Activated naive CD4-positive, alpha-beta T cell treated with anti-CD3 and anti-CD28 coated beads, Interleukin-2, amount 50 U/mL, for 24 hours (primary cell): ENCODE measurements at regions not wholly inside any gene's neighbourhood (a gene's known extent, or its start where the extent isn't known, plus 50 kb on each side); places are given as distances from the start of the nearest gene placed in this dataset.
A peak's percentile ranks its signal among the peaks of the same experiment; 100 is the strongest.

Experiments
- H3K27ac Mint-ChIP-seq: one replicate; pipeline ENCODE4 v1.8.0; 2021; ENCODE audit warnings: mild to moderate bottlenecking, mixed read lengths
- H3K27me3 Mint-ChIP-seq: one replicate; pipeline ENCODE4 v1.8.0; 2021; ENCODE audit warnings: mixed read lengths
- H3K36me3 Mint-ChIP-seq: one replicate; pipeline ENCODE4 v1.8.0; 2021; ENCODE audit warnings: mixed read lengths
- H3K4me1 Mint-ChIP-seq: one replicate; pipeline ENCODE4 v1.8.0; 2021; ENCODE audit warnings: mixed read lengths
- H3K4me3 Mint-ChIP-seq: one replicate; pipeline ENCODE4 v1.8.0; 2021; ENCODE audit warnings: mild to moderate bottlenecking, mixed read lengths
- H3K9me3 Mint-ChIP-seq: one replicate; pipeline ENCODE4 v1.8.0; 2021; ENCODE audit warnings: mixed read lengths

DNA sequence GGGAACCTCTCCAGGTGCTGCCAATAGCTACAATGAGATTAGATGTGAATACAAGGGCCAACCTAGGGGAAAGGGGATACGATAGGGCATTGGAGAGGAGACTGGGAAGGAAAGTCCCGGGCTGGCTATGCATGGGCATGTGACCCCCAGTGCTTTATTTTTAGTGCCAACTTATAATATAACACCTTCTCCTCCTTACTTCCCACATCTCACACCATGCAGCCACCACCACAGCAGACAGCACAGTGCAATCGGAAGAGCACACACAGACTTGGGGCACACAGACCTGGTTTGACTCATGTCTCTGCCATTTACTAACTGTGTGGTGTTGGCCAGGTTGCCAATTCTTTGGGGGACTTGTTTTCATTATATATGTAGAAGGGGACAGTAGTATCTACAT, 85.4 kb downstream of the TOMM20 start:
- no peak overlapping the region for H3K4me3 Mint-ChIP-seq
- H3K27ac Mint-ChIP-seq: no peak overlapping the region
- peaks cover 2% of the 10 kb centered on the region for H3K36me3 Mint-ChIP-seq
- peaks cover 4% of the 10 kb centered on the region for H3K9me3 Mint-ChIP-seq
- H3K27me3 Mint-ChIP-seq: no peaks in the 10 kb centered on the region
- H3K4me1 Mint-ChIP-seq: peaks cover 20% of the 10 kb centered on the region

DNA sequence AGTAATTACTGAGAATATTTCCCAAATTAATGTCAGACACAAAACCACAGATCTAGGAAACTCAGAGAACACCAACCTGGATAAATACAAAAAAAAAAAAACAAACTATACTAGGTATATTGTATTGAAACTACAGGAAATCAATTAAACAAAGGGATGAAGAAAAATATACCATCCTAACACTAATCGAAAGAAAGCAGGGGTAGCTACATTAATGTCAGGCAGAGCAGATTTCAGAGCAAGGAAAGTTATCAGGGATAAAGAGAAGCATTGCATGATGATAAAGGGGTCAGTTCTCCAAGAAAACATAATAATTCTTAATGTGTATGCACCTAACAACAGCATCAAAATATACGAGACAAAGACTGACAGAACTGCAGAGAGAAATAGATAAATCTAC, 89.9 kb downstream of the TOMM20 start:
- Mint-ChIP-seq H3K4me1 (peaks cover 7% of the 10 kb centered on the region), H3K36me3 (peaks cover 4% of the 10 kb centered on the region), H3K27me3 (no peaks in the 10 kb centered on the region), H3K9me3 (peaks cover 9% of the 10 kb centered on the region), H3K27ac (no peak overlapping the region), H3K4me3 (no peak overlapping the region)

DNA sequence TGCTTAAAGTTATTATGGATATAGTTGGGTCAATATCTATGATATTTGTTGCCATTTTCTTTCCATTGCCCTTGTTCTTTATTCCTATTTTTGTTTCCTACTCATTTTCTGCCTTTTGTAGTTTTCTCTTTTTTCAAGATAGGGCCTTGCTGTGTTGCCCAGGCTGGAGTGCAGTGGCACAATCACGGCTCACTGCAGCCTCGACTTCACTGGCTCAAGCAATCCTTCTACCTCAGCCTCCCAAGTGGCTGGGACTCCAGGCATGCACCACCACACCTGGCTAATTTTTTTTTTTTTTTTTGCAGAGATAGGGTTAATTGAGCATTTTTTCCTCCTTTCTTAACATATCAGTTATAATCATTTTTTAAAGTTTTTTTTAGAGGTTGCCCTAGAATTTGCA, 92.7 kb downstream of the TOMM20 start:
- peaks cover 4% of the 10 kb centered on the region for H3K36me3 Mint-ChIP-seq
- no peak overlapping the region for H3K27ac Mint-ChIP-seq
- peaks cover 9% of the 10 kb centered on the region for H3K9me3 Mint-ChIP-seq
- H3K4me3 Mint-ChIP-seq: no peak overlapping the region
- H3K4me1 Mint-ChIP-seq: peaks cover 6% of the 10 kb centered on the region
- H3K27me3 Mint-ChIP-seq: no peaks in the 10 kb centered on the region

DNA sequence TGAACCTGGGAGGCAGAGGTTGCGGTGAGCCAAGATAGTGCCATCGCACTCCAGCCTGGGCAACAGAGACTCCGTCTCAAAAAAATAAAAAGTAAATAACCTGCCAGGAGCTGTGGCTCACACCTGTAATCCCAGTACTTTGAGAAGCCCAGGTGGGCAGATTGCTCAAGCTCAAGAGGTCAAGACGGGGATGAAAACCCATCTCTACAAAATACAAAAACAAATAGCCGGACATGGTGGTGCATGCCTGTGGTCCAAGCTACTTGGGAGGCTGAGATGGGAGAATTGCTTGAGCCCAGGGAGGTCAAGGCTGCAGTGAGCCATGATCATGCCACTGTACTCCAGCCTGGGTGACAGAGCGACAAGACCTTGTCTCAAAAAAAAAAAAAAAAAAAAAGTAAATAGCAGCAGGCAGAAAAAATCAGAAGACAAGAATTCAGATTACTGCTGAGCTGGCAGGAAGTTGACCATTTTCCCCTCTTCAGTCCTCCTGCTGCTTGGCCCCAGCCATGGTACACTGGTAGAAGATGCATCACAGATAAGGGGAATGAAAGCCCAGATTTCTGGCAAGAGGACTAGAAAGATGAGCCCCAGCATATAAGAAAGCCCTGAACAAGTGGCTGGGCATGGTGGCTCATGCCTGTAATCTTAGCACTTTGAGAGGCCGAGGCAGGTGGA, 97.6 kb downstream of the TOMM20 start:
- Mint-ChIP-seq H3K27me3 (no peaks in the 10 kb centered on the region), H3K36me3 (peaks cover 2% of the 10 kb centered on the region), H3K9me3 (no peaks in the 10 kb centered on the region), H3K4me3 (no peak overlapping the region), H3K4me1 (peaks cover 3% of the 10 kb centered on the region), H3K27ac (no peak overlapping the region)

DNA sequence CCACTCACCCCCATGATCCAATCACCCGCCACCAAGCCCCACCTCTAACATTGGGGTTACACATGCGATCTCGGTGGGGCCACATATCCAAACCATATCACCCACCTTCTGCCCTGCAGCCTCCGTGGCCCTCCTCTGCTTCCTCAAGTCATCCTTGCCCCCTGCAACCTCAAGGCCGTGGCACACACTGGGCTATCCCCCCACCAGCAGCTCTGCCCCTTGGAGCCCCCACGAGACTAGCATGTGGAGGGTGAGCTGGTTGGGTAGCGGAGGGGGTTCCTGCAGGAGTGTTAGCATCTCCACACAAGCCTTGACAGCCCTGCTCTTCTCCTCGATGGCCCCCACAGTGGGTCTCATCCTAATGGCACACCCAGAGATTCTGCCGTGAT, 100.8 kb downstream of the TOMM20 start:
- H3K36me3 Mint-ChIP-seq: peaks cover 2% of the 10 kb centered on the region
- no peak overlapping the region for H3K4me3 Mint-ChIP-seq
- peaks cover 3% of the 10 kb centered on the region for H3K4me1 Mint-ChIP-seq
- H3K9me3 Mint-ChIP-seq: no peaks in the 10 kb centered on the region
- H3K27me3 Mint-ChIP-seq: no peaks in the 10 kb centered on the region
- H3K27ac Mint-ChIP-seq: no peak overlapping the region

DNA sequence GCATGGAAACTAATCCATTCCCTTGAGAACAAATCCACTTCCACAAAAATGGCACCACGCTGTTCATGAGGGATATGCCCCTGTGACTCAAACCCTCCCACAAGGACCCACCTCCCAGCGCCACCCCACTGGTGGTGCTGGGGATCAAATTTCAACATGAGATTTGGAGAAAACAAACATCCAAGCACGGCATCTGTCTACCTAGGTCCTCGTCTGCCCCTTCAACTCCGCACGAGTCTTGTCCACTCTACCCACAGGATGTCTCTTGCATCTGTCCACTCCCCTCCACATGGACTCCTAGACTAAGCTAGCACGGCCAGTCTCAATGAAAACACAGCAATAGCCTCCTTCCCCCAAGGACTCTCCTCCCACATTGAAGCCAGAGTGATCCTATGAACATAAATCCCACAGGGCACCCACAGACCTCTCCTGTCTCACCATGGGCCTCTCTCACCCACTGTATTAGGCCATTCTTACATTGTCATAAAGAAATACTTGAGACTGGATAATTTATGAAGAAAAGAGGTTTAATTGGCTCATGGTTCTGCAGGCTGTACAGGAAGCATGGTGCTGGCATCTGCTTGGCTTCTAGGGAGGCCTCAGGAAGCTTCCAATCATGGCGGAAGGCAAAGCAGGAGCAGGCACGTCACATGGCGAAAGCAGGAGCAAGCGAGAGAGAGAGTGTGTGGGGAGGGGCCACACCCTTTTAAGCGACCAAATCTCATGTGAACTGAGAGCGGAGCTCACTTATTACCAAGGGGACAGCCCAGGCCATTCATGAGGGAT, 101.4 kb downstream of the TOMM20 start:
- peaks cover 6% of the 10 kb centered on the region for H3K4me1 Mint-ChIP-seq
- peak overlapping the region; percentile 32 for H3K27ac Mint-ChIP-seq
- no peak overlapping the region for H3K4me3 Mint-ChIP-seq
- peaks cover 2% of the 10 kb centered on the region for H3K36me3 Mint-ChIP-seq
- no peaks in the 10 kb centered on the region for H3K9me3 Mint-ChIP-seq
- H3K27me3 Mint-ChIP-seq: no peaks in the 10 kb centered on the region

DNA sequence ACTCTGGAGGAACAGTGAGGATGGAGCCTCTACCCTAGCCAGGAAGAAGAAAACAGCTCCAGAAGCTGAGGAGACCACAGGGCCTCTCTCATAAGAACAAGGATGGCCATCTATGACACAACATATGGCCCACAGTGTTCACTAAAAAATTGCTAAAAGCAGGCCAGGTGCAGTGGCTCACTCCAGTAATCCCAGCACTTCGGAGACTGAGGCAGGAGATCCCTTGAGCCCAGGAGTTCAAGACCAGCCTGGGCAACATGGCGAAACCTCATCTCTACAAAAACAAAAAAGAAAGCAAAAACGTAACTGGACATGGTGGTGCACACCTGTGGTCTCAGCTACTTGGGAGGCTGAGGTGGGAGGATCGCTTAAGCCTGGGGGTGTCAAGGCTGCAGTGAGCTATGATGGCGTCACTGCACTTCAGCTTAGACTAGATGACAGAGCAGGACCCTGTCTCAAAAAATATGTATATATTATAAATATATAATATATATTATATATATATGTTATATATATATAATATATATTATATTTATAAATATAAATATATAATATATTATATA, 103.1 kb downstream of the TOMM20 start:
- H3K9me3 Mint-ChIP-seq: no peaks in the 10 kb centered on the region
- H3K4me3 Mint-ChIP-seq: no peak overlapping the region
- H3K27me3 Mint-ChIP-seq: no peaks in the 10 kb centered on the region
- peaks cover 2% of the 10 kb centered on the region for H3K36me3 Mint-ChIP-seq
- H3K27ac Mint-ChIP-seq: no peak overlapping the region
- H3K4me1 Mint-ChIP-seq: peaks cover 9% of the 10 kb centered on the region

DNA sequence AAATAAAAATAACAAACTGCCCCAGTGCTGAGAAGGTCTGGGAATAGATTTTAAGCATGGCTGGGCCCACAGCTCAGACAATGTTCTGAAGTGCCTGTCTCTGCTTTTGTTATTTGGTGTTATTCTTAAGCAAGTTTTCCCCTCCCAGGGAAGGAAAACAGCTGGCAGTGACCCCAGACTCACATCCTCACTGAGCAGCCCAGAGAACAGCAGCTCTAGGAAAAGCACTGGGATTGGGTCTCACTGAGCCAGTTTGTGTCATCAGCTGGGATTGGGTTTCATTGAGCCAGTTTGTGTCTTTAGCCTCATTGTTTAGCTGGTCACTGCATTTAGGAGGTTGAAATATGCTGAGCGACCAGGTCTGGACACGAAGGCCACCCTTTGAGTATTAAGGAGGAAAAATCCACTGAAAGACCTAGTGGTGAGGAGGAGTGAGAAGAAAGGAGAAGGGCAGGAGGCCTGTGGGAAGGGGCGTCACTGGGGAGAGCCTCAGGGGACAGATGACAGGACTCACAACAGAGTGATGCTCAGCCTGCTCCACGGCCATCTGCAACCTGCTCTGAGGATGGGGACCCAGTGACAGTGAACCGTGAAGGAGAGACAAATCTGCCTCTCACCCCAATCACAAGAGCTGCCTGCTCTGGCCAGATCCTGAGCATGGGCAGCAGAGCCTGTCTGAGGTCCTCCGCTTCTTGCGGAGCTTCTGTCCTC, 103.8 kb downstream of the TOMM20 start:
- no peaks in the 10 kb centered on the region for H3K9me3 Mint-ChIP-seq
- H3K4me3 Mint-ChIP-seq: no peak overlapping the region
- peaks cover 2% of the 10 kb centered on the region for H3K36me3 Mint-ChIP-seq
- H3K27ac Mint-ChIP-seq: no peak overlapping the region
- no peaks in the 10 kb centered on the region for H3K27me3 Mint-ChIP-seq
- H3K4me1 Mint-ChIP-seq: peaks cover 9% of the 10 kb centered on the region

DNA sequence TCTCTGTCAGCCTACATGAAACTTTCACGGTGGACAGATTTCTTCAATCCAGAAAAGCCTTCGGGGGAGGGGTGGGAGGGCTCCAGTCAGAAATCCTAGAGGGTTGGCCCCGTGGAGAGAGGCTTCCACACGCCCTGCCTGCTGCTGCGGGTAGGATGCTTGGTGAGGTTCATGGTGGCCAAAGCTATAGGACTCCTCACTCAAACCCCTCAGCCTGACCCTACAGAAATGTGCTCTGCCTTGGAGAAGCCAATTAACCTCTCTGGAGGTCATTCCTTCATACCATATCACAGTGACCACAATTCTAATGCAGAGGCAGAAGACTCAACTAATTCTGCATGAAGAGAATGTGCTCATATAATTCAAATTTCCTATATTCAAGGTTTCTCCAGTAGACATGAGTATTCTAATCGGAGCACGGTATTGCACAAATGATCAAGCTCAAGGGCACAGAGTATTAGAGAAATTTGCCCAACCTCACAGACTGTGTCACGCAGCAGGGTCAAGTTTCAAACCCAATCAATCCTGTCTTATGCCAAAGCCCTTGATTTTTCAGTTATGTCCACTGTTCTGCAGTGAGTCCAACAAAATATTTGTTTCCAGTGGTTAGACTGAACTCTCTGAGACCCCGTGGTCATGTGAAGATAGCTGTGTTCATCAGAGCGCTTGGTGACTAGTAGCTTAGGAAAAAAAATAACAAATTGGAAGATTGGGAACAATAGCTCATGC, 104.8 kb downstream of the TOMM20 start:
- H3K9me3 Mint-ChIP-seq: no peaks in the 10 kb centered on the region
- H3K27ac Mint-ChIP-seq: no peak overlapping the region
- H3K4me3 Mint-ChIP-seq: no peak overlapping the region
- peaks cover 19% of the 10 kb centered on the region for H3K4me1 Mint-ChIP-seq
- no peaks in the 10 kb centered on the region for H3K27me3 Mint-ChIP-seq
- H3K36me3 Mint-ChIP-seq: peaks cover 2% of the 10 kb centered on the region

DNA sequence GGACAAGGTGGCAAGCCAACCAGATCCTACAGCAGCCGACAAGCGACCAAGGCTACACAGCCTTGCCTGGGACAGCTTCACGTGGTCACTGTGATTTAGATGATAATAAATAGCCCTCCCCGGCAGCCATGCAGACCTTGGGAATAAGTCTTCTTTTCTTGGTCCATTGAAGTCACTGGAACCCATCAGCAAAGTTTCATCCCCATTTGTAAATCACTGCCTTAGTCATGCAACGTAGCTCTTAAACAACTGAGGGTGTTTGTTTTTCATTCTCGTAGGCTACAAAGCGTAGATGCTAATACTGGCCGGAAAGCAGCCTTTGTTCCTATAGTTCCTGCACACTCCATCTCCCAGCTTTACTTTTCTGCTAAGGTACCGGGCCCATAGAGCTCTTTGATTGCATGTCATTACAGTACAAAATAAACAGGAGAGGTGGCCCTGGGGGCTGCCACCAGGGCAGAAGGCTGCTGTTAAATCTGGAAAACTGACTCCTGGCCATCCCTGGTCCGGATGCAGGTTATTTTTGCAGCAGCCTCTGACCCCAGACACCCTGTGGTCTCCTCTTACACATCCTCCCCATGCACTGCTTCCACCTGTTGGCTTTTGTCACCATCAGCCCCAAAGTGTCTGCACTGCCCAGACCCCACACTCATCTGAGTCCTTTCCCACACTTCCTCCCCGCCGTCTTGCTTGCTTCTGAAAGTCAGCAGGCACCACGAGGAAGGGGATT, 105.5 kb downstream of the TOMM20 start:
- no peaks in the 10 kb centered on the region for H3K27me3 Mint-ChIP-seq
- no peak overlapping the region for H3K27ac Mint-ChIP-seq
- H3K4me3 Mint-ChIP-seq: no peak overlapping the region
- H3K36me3 Mint-ChIP-seq: peaks cover 5% of the 10 kb centered on the region
- peaks cover 4% of the 10 kb centered on the region for H3K9me3 Mint-ChIP-seq
- peaks cover 27% of the 10 kb centered on the region for H3K4me1 Mint-ChIP-seq

DNA sequence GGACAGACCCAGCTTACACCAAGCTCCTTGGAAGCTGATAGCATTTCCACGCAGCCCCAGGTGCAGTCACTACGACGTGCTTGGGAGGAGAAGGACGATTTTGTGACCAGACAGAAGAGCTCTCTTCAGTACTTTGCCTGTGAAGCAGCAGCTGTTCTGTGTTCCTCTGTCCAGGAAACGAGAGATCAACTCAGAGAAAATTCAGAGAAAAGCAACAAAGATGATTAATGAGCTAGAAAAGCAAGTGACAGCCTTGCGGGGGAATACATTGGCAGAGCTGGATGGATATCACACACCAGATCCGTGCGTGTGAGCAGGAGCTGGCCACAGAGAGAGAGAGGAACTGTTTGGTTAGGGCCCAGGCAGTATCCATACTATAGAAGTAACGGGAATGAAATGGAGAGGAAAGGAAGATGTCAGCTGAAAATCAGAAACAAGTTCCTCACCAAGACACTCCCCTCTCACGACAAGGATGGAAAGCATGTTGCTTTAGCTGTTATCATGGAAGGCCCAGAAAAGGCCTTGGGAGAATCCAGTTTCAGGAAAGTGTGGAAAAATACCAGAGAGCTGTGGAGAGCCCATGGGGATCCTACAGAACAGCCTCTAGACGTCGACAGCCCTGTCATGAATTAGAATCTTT, 106.2 kb downstream of the TOMM20 start:
- Mint-ChIP-seq H3K36me3 (peaks cover 5% of the 10 kb centered on the region), H3K4me1 (peaks cover 33% of the 10 kb centered on the region), H3K27me3 (no peaks in the 10 kb centered on the region), H3K27ac (peak overlapping the region; percentile 6), H3K4me3 (no peak overlapping the region), H3K9me3 (peaks cover 4% of the 10 kb centered on the region)

DNA sequence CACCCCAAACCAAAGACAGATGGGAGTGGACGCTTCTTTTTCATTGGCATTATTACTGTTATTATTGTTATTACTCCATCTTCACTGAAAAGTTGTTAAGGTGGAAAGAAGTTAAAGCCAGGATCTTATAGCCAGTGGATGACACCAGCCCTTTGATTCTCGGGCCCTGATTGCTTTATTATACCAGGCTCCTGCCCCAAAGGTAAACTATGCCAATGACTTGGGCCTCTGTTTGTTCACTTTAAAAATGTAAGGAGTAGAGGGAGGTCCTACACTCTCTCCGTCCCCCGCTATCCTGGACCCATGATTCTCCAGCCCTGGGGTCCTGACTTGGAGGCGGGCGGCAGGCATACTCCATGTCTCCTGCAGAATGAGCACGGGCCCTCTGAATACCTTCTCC, 106.8 kb downstream of the TOMM20 start:
- Mint-ChIP-seq H3K27ac (no peak overlapping the region), H3K4me1 (peaks cover 40% of the 10 kb centered on the region), H3K27me3 (no peaks in the 10 kb centered on the region), H3K4me3 (no peak overlapping the region), H3K9me3 (peaks cover 4% of the 10 kb centered on the region), H3K36me3 (peaks cover 3% of the 10 kb centered on the region)

DNA sequence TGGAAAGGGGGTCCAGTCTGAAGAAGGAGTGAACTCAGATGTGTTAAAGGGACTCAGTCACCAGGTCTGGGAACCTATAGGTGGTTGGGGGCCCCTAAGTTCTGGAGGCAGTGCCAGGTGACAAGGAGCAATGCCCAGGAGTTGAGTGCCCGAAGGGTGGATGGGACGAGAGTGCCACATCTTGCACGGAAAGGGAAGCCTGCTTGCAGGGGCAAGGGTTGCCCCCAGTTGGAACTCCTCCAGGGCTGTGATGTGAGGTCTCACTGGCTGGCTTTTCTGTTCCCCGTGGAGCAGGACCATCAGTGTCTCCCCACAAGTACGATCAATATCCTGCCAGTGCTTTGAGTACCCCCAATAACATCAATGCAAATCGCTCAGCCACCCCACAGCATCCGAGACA, 107.3 kb downstream of the TOMM20 start:
- Mint-ChIP-seq H3K4me3 (no peak overlapping the region), H3K36me3 (peaks cover 3% of the 10 kb centered on the region), H3K27me3 (no peaks in the 10 kb centered on the region), H3K4me1 (peaks cover 45% of the 10 kb centered on the region), H3K9me3 (peaks cover 4% of the 10 kb centered on the region), H3K27ac (no peak overlapping the region)

DNA sequence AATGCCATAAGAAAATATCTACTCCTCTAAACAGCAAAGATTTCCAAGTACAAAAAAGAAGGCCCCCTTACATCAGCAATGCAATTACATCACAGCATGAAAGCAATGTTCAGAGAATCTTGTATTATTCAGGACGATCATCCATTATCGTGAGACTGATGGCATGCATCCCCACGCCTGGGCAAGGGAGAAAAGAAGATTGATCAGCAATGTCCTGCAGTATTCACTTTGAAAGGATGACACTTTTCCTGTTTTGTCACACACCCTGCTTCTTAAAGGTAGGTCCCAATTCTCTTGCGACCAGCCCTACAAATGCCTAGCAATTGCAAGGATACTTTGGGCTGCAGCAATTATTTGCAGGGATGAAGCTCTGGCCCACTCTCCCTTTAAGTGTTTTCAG, 108.7 kb downstream of the TOMM20 start:
- peaks cover 4% of the 10 kb centered on the region for H3K36me3 Mint-ChIP-seq
- H3K9me3 Mint-ChIP-seq: peaks cover 4% of the 10 kb centered on the region
- no peak overlapping the region for H3K4me3 Mint-ChIP-seq
- H3K27me3 Mint-ChIP-seq: no peaks in the 10 kb centered on the region
- peaks cover 56% of the 10 kb centered on the region for H3K4me1 Mint-ChIP-seq
- H3K27ac Mint-ChIP-seq: no peak overlapping the region
